T-helper 1 cell treated with Interleukin-12 subunit alpha and Interleukin-12 subunit beta and Interleukin-4 antibody, amounts not matched to agents 30 ng/mL and 1 ng/mL, for 36 hours (primary cell): ENCODE measurements at regions not wholly inside any gene's neighbourhood (a gene's known extent, or its start where the extent isn't known, plus 50 kb on each side); places are given as distances from the start of the nearest gene placed in this dataset.

Experiments
- intact Hi-C: fragments of 100-400 bp; cut with micrococcal nuclease; formaldehyde crosslinking; loops from one replicate; pipeline ENCODE4 v1.15.1; 2024

DNA sequence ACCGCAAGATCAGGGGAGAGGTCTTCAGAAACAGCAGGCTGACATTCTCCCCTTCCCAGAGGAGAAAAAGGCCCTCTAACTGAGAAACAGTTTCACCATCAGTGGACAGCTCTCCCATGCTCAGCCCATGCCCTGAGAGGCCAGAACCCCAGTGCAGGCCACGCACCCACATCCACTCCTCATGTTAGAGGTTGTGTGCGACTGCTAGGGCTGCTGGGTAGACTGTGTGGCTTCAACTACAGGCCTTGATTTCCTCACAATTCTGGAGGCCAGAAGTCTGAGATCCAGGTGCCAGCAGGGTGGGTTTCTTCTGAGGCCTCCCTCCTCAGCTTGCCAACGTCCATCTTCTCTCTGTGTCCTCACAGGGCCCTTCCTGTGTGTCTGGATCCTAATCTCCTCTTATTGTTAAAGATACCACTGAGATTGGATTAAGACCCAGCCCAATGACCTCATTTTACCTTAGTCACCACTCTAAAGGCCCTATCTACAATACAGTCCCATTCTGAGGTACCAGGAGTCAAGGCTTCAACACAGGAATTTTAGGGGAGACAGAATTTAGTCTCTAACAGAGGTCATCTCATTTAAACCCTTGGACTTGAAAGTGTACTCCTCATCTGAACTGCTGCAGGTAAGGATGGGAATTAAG is 67.7 kb upstream of the CD93 start:
- intact Hi-C loops = no loop called here

DNA sequence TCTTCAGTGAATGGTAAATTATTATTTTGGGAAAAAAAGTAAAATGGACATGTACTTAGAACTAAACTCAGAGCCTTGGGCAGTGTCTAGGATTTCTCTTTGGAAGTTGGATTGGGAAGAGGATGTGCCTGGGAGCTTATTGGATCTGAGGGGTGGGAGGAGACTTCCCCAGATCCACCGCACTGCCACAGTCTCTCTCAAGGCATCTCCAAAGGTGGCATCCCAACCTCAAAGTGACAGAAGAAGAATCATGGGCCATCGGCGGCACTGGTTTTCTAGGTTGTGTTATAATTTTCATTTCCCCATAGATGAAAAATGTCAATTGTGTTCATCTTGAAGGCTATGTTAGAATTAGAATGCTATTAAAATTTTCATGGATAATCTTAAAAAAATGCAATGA is 66.8 kb upstream of the CD93 start:
- intact Hi-C loops = no loop called here

DNA sequence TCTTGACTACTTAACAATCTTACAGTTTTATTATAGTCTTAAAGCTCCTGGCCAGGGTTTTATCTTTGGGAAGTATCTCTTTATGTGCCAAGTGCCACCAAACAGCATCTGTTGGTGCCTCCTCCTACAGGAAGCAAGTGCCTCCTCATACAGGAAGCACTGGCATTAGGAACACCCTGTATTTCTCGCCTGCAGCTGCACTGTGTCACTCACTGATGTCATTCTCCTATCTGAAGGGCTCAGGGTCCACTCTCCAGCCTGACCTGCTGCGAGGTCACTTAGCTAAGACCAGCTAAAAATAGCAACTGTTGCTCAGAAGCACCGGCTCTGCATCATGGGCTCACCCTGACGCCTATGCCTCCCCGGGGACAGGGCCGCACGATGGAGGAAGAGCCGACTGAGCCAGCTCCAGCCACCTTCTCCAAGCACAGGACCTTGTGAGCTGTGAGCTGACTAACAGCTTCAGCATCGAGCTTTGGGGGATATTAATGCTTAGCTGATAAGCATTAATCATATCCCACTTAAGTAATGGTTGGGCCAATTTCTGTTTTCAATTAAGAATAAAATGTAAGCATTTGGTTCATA is 66.3 kb upstream of the CD93 start:
- intact Hi-C loops = no loop called here

DNA sequence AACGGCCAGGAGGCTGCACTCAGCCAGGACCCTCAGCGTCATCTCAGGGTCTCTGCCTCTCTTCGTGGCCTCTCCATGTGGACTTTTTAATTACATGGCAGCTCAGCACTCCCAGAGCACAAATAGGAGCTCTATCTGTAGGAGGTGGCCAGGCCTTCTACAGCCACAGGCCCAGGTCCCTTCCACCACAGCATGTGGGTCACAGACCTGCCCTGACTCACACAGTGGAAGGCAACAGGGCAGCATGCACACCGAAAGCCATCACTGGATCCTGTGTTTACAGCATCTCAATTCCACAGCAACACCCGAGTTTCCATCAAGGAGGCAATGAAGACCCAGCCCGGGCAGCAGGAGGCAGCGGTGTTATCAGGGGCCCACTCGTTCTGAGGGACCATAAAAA is 65.8 kb upstream of the CD93 start:
- intact Hi-C loops = no loop called here

DNA sequence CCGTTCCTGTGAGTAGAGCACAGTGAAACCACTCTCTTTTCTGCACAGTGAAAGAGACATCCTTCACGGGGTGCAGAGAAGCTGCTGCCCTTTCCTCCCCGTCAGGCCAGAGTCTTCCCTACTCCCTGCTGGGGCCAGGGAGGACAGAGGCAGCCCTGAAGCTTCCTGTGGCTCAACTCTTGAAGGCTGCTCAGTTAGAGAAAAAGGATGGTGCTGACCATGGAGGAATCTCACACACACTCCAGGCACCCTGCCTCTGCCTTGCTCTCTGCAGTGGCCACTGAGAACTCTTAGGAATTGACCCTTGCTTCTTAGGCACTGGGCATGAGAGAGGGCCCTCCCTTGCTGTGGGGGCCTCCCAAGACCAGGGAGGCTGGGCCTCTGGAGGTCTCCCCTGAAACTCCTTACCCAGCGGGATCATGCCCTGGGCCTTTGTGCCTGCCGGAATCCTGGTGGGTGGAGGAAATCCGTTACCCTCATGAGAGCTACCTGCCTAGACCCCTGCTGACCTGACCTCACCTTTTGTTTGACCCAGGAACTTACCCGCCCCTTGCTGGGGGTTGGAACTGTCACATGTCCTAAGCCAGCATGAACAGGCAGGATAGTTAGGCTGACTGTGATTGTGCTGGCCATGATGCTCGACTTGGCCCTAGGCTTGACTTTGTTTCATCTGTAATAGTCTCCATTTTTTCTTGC is 65.0 kb upstream of the CD93 start:
- intact Hi-C loops = no loop called here

DNA sequence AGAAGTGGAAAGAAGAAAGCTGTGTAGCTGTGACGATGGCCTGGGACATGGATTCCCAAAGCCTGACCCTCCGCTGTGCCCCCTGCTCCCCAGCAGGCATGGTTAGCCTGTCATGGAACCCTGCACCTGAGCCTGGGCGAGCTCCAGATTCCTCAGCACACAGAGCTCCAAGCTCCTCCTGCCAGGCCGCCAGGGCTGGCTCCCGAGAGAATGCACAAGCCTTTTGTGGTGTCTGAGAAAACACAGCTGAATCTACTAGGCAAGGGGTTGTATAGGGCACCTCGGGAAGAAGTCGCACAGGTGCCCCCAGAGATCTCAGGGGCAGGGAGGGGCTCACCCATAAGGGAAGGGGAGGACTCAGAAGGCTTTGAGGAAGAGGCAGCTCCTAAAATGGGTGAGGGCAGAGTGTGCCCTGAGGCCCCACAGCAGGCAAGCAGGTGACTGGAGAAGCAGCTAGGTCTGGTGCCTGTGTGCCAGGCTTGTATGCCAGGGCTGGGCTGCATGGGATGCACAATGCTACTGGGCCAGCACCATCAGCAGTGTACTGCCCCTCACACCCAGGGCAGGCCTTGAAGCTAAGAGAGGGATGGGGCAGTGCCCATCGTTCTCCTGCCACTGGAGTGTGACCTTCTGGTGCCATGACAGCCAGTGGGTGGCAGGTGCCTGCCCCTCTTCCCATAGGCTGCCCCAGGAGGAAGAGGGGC is 64.3 kb upstream of the CD93 start:
- intact Hi-C loops = no loop called here

DNA sequence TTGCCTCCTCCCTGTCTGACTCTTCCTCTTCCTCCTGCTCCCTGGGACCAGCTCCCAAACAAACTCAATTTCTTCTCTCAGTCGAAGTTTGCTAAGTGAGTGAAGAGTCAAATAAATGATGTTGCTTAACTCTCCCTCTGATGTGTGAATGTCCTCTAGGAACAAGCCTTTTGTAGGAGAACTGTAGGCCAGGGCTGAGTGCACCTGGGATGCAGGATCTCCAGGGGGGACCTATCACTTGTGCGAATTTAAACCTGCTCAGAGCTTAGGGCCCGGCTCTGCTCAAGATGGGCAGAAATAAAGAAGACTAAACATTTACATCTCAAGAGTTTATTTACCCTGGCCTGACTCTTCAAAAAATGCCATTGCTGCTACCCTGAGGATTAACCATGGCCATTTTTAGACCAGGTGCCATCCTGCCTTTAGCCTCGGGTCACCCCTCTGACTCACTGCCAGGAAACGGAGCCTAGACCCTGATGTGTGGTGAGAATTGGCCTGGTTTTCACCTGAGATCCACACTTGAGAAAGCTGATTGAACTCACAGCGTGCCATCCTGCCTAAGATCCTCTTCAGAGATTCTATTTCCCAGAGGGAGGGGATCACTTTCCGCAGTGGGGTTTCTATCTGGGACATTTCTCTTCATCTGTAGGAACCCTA is 63.6 kb upstream of the CD93 start:
- intact Hi-C loops = no loop called here

DNA sequence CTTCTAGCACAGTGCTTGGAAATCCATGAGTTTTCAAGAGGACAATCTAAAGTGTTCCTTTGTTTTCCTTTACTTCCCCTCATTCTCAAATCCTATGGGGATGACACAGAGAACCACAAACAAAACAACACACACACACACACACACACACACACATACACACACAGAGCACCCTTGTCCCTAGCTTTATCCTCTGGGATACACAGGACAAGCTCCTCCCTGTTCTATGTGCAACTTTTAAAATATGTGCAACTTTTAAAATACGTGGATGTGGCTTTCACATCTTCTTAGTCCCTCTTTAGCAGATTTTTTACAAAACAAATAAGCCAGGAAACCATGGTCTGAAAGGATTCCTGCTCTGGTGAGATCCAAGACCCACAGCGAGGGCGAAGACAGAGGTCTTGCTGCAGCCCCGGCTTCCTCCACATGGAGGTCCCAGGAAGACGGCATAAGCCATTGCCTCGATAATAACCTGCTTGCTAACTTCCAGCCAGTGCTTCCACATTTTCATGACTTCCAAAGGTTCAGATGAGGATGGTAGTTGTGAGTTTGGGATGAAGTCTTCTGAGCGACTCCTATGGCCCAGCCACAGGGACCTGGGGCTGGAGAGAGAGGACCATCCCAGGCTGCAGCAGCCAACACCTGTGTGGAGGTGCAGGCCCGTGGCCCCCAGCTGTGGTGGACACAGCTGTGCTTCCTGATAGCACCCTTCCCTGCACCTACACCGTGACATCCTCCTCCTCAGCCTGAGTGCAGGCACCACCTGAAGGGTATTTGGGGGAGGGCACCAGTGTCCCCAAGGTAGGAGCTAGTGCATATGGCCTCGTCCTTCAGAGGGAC is 62.8 kb upstream of the CD93 start:
- intact Hi-C loops = no loop called here

DNA sequence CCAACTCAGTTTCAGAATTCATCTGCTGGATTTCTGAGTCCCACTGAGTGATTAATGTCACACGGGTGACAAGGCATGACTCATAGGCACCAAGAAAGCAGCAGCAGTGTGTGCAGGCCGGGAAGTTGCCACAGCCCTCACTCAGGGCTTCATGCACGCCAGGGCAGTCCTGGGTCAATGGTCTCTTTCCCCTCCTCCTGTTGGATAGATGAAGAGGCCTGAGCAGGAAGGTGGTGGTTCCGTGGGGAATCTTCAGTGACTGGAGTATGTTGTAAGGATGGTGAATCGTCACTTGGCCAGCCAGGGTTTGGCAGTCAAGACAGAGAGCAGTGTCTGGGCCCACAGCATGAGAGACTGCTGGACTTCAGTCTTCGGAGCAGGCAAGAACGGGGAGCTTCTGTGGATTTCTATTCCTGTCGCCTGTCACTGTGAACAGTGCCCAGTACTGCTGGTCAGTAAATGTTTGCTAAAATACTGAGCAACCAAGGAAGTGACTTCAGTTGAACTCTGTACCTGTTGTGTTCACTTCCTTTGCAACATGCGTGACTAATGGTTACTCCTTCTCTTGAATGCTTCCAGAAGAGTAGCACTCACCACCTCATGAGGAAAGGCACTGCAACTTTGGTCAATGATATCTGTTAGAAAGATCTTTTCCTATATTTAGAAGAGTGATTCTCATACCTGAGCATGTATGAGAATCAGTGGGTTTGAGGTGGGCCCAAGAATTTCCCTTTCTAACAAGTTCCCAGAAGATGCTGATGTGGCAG is 62.0 kb upstream of the CD93 start:
- intact Hi-C loops = no loop called here

DNA sequence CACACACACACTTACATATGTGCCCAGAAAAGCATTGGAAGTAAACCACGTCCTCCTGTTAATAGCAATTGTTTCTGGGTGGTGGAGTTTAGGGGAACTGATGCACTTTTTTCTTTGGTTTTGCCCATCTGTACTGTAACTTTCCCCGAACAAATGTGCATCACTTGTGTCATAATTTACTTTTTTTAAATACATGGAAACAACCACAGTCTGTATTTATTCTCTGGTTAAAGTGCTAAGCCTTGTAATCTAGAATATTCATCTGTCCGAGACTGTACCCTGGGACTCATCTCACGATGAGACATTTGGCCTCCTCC is 61.5 kb upstream of the CD93 start:
- intact Hi-C loops = no loop called here

DNA sequence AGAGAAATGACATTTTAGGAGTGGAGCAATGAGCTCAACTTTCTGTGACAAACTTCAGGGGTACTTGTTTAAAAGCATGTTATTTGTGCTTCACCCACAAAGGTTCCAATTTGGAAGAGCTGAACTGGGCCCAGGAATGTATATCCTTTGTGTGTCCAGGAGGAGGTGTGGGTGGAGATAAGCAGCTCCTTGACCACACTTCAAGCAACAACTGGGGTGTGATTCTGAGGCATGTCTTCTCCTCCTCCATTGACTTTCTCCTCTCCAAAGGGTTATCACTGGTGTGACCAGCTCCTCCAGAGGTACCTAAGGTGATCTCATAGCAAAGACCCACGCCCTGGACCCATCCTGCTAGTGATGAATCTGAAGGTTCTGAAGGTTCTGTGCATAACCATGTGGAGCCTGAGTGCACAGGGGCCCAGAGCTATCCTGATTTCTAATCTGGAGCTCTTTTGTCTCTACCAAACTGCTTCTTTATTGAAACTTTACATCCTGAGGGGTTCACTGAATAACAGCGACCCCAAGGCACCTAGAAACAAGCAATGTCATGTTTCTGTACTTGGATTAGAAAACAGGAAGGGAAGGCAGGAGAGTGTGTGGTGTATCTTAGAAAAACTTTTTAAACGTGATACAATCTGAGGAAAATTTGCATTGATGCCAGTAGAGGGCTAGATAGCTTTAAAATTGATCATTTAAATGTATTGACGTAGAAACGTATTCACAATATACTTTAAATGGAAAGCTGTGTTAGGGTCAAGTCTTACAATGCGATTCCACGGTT is 60.9 kb upstream of the CD93 start:
- intact Hi-C loops = no loop called here

DNA sequence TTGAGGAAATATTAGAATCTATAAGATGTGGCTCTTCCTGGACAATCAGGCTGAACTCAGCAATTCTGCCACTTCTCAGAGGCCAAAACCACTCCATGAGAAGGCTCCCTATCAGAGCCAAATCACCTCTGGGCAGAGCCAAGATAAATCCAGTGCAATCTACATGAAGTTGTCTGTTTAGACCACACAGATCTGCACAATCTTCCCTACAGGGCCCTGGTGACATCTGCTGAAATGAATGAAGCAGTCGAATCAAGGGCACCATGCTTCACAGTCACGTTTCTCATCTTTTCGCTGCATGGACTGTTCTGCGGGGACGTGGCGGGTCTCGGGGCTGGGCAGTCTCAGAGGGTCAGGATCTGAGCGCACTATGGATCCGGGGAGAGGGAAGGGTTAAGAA is 60.1 kb upstream of the CD93 start:
- intact Hi-C loops = no loop called here

DNA sequence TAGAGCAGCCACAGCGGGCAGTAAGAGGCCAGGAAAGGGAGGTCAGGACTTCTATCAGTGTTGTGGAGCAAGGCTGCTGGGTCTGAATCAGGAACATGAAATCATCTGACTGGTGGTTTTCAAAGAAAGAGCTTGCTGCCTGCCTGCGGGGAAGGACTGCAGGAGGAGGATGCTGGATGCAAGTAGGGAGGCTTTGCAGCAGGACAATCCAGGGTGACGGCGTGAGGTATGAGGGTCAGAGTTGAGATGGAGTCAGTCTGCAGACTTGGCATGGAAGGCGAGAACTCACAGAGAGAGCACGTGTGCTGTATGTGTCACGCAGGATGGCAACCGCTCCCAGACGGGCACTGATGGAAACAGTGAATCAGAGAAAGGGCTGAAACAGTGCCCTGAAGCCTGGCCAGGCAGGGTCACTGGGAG is 59.2 kb upstream of the CD93 start:
- intact Hi-C loops = no loop called here

DNA sequence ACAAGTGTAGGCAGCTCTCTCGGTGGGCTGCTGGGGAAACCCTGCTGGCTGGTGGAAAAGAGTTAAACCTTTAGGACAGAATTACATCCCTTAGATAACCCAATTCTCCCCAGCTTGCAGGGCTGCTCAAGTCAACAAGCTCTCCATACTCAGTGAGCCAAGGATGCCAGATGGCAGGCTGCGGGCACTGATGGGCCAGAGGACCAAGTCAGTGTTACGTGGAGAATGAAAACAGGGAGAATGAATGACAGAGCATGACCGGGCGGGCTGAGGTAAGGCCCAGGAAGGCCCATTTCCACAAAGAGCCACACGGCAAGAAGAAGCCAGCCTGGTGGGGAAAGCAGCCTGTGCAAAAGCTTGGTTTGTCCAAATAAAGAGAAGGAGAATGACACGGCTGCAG is 58.7 kb upstream of the CD93 start:
- intact Hi-C loops = loop anchor here (5.0 kb wide), 1 partner anchor 98 kb away; the partner anchor contains the start of gene THBD

DNA sequence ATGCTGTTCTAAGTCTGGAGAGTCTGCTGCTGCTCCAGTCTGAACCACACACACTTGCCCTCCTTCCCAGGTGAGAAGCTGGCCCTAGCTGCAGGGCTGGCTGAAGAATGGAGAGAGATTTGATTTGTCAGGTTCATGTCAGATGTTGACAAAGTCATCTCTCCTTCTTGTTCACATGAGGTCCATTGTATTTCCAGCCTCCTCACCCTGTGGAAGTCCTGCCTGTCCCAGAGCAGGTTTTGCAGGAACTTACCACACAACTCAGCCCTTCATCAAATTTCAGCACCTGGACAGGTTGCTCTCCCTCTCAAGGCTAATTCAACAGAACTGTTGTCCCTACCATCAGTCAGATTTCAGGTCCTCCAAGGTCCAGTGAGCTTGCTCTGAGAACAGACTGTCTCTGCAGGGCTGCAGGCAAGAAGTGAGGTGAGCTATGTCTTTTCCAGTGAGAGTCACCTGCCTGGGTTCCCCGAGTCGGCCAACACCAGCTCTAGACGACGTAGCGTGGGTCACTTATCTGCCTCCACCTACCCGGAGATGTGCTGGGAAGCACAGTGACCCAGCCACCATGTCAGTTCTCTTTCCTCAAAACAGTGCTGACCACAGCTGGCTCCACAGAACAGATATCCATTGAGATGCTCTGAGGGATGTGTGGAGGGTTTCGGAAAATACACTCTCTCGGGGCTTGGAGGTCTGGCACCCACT is 58.0 kb upstream of the CD93 start:
- intact Hi-C loops = loop anchor here (2.0 to 5.0 kb wide), 6 partner anchors 17 to 265 kb away; partner anchors contain the start of genes CD93, NXT1 and THBD

DNA sequence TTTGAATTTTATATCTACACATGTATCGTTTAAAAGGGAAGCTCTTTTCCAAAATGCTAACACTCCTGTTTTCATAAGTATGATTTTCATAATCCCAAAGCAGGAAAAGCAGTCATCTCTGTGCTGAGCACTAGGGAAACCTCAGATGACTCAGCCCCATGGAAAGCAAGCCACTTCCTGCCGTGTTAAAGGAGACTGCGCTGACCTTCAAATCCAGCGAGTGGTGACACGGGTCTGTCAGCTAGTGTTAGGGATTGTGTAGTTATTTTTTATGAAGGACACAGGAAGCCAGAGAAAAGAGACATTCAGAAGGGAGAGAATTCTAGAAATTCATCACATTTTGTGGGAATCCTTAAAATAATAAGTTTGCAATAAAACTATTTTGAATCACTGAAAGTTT is 57.0 kb upstream of the CD93 start:
- intact Hi-C loops = loop anchor here (2.0 to 5.0 kb wide), 6 partner anchors 18 to 266 kb away; partner anchors contain the start of genes CD93, NXT1 and THBD

DNA sequence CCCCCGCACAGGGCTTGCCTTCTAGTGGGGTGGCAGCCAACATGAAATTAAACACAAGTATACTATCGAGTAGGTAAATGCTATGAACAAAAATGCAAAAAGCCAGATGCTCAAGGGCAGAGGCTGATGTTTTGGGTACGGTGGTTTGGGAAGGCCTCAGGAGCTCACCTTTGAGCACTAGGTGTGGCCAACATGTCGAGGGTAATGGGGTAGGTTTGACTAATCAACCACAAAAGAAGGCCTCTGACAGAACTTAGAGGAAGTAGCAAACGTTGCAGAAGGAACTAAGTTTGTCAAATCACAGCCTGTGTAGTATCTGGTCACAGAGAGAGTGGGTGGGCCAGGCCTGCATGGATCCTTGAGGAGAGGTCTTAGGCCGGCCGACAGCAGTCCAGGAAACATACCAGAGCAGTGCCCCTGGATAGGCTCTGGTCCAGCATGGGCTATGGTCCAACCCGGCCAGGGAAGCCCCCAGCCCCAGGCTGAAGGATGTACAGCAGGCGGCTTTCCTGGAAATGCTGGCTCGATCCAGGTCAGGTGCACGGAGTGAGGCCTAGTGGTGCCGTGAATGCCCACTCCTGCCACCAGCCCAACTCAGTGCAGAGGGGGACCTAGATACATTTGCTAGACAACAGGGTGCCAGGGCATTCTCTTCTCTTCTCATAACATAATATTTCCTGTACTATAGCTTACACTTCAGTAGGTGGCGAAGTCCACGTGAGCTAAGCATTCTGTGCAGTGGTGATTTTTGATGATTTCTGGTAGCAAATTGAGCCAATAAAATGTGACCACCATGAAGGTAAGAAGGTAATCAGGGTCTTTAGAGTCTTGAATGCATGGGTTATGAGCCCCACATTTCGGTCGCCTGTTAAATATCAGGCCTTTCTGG is 56.3 kb upstream of the CD93 start:
- intact Hi-C loops = loop anchor here (2.0 to 5.0 kb wide), 6 partner anchors 18 to 266 kb away; partner anchors contain the start of genes CD93, NXT1 and THBD
